ENCODE measurements at regions not wholly inside any gene's neighbourhood (a gene's known extent, or its start where the extent isn't known, plus 50 kb on each side); places are given as distances from the start of the nearest gene placed in this dataset.

- TF ChIP-seq CTCF (IDR thresholded peaks at IDR 0.05): no peak
Observed at GRCh38 chr2:23042216-23042906, 342.6 kb upstream of the KLHL29 start.

- TF ChIP-seq CTCF (IDR thresholded peaks at IDR 0.05): no peak
Observed at GRCh38 chr2:23050388-23050787, 334.6 kb upstream of the KLHL29 start.

- no peak for TF ChIP-seq CTCF (IDR thresholded peaks at IDR 0.05)
Observed at GRCh38 chr2:23053601-23054000, 331.4 kb upstream of the KLHL29 start.

GRCh38 chr2:23055251-23055650 is 329.7 kb upstream of the KLHL29 start:
- no peak for TF ChIP-seq CTCF (IDR thresholded peaks at IDR 0.05)

GRCh38 chr2:23058435-23058834 is 326.5 kb upstream of the KLHL29 start:
- no peak for TF ChIP-seq CTCF (IDR thresholded peaks at IDR 0.05)

GRCh38 chr2:23065210-23065609 is 319.8 kb upstream of the KLHL29 start:
- no peak for TF ChIP-seq CTCF (IDR thresholded peaks at IDR 0.05)

GRCh38 chr2:23065936-23066335 is 319.0 kb upstream of the KLHL29 start:
- no peak for TF ChIP-seq CTCF (IDR thresholded peaks at IDR 0.05)

- no peak for TF ChIP-seq CTCF (IDR thresholded peaks at IDR 0.05)
Observed at GRCh38 chr2:23066686-23067085, 318.3 kb upstream of the KLHL29 start.

Data from LNCAP (cell line).